Astrocyte of the hippocampus (primary cell): ENCODE measurements at regions not wholly inside any gene's neighbourhood (a gene's known extent, or its start where the extent isn't known, plus 50 kb on each side); places are given as distances from the start of the nearest gene placed in this dataset.

Experiments
- DNase-seq: peaks from one replicate; pipeline ENCODE4 v3.0.0; 2011; ENCODE audit warnings: low read depth, low spot score

DNA sequence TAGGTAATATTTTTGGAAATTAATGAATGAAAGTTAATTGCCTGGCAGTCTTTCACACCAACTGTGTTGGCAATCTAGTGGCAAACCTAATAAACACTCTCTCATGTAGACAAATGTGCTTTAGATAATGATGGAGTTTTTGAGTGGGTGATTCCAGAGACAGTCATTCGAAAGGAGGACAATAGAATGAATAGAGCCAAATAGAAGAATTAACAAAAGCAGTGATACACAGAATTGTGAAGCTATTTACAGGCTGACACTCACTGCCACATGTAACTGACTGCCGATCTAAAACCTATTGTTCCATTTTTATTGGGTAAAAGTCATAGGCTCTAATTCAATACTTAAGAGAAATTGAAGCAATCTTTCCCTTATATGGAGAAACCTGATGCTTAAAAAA, 338.5 kb downstream of the PCDH7 start:
- no peak for DNase-seq

DNA sequence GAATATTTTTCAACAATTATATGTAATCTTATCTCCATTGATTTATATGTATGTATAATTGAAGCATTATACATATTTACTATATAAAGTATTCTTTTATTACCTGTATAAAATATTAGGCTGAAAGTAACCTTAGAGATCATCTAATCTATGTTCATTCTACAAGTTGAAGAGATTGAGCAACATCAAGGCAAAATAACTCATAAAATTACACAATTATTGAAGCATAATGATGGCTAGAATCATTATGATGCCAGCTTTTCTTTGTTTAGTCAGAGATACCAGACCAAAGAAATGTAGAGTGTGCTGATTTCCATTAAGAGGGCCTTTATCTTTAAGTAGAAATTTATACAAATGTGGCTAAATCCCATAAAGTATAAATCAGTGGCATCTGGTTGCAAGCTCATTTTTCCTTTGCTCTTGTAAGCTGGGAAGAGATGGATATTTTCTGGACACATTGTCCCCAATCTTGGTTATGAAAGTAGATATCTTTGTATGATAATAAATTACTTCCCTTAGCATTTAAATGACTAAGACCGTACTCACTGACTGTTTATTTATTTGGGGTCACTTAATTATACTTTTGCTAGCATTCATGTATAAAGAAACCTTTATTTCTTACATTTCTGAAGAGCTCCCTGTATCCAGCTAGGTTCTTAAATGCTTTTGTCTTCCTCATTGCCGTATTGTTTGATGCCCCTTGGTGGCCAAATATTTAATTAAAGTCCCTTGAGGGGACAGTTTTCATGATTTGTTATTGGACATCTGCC, 339.8 kb downstream of the PCDH7 start:
- no peak for DNase-seq

DNA sequence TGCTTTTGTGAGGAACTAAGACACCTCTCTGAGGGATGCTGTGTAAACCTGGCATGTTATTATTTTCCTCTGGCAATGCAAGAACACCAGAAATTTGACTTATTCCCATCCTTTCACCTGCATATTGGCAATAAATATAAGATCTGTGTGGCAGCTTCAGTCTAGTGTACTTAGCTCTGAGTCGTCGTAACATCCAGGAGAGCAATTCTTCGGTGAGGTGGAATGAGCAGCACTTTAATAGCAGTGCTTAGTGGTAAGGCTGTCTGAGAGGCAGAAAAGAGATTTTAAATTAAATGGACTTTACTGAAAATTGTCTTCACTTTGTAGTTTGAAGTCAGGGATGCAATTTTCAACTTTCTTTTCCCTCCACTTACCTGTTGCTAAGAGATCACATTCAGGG, 344.9 kb downstream of the PCDH7 start:
- DNase-seq: no peak

- DNase-seq: no peak
Measured at GRCh38 chr4:31068257-31069075, 348.3 kb downstream of the PCDH7 start.

DNA sequence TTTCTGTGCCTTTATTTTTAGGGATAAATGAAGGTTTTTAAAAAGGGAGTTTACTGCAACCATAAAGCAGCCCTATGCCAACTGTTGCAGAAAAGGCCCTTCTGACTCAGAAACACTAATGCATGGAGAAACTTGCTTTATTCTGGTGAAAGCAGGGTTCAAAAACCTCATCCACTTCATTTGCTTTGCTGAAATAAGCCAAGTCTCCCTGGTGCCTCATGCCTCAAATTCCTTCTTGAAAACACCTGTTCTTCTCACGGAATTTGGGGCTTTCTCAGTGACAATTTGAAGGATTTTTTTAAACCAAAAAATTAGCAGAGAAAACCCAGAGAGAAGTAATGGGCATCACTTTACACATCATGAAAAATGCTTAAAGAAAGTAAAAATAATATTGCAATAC, 349.0 kb downstream of the PCDH7 start:
- DNase-seq: peak; percentile 17

DNA sequence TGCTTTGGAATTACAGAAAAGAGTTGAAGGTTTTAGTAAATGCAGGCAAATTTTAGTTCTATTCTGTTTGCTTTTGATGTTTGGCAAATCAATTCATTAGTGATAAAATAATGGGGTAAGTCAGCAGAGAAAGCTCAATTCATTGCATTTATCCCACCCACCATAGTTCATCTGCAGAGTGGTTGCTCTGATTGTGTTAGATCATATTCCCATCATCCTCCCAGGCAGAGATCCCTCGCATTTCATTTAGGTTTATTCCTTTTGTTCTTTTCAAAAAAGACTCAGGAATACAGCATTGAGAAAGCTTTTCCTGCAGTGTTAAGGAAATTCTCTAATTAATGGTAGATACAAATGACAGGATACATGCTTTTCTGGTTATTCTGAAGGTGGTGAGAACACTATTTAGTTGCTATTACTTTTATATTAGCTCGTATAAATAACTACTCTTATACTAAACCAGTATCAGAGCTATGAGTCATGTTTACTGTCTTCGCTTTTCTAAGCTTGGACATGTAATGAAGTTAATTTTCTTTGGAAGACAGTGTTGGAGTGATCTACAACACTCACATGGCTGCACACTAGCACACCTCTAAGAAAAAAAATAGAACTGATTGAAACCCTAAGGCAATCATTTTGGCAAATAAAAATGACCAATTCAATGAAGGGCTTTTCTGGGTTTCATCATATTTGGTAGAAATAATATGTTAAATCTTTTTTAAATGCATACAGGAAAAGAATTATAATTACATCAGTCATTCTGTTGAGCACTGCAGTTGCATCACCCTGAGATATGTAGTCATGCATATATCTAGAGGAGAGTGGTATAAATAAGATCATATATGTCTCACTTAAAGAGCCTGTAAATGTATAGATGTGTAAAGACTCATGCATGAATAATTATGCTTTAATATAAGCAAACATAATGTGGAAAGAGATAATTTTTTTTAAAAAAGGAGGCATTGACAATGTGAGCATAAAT, 351.6 kb downstream of the PCDH7 start:
- no peak for DNase-seq

DNA sequence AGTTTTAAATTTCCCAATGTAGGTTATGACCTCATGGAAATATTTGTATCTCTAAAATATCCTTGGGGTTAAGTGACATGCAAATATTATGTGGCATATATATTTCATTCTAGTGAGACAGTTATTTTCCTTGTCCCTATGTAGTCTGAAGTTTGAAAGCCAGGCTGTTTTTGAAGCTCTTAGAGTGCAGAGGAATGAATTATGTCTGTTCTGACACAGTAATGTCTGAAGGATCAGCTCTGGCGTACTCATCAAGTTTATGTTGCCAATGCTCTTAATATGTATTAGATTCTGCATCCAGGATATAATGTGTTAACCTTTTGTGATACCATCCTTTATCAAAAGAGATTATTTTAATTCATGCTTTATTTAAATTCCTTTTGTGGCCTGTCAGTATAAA, 355.8 kb downstream of the PCDH7 start:
- no peak for DNase-seq

- DNase-seq: no peak
Measured at GRCh38 chr4:31078661-31079060, 358.5 kb downstream of the PCDH7 start.

DNA sequence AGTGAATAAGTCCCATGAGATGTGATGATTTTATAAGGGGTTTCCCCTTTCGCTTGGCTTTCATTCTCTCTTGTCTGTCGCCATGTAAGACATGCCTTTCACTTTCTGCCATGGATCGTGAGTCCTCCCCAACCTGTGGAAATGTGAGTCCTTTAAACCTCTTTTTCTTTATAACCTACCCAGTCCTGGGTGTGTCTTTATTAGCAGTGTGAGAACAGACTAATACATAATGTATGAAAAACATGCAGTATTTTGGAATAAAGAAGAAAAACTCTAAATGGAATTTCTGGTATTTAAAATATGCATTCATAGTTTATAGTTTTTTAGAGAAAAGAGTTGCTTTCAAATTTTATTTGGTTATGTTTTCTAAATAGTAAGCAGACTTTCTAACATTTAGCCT, 360.7 kb downstream of the PCDH7 start:
- peak; percentile 5 for DNase-seq

GRCh38 chr4:31081366-31081765, 361.2 kb downstream of the PCDH7 start:
- DNase-seq: peak; percentile 36

DNA sequence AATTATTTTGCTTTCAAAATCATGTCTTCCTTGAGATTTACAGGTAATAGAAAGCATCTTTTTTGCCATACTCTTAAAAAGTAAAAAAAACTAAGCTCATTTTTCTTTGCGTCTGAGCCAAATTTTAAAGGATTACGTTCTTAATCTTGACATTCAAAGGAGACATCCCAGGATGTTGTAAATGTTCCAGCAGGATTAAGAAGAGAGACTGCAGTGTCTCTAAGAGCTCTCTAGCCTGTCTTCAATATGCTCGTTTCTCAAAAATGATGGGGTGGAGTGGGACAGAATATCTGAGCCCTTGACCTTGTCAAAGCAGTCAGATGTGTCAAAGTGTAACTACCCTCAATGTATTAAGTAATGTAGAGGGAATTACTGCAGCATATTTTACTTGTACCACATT, 363.3 kb downstream of the PCDH7 start:
- no peak for DNase-seq

GRCh38 chr4:31084806-31085416, 364.7 kb downstream of the PCDH7 start:
- no peak for DNase-seq

DNA sequence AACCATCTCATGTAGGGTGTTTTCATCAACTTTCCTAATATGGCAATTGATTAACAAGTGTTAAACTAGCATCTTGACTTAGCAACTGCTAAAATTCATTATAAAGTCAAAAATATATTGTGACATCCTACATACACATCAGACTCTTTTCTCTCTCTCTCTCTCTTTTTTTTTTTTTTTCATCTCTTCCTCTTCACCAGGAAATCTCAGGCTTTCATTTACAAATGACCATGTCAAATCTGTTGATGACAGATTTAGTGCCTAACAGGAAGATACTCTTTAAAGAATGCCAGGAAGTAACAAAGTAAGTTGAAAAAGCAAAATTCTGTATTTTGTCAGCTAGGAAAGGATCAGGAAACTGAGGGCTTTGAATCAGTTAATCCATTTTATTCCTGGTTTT, 365.5 kb downstream of the PCDH7 start:
- no peak for DNase-seq

DNA sequence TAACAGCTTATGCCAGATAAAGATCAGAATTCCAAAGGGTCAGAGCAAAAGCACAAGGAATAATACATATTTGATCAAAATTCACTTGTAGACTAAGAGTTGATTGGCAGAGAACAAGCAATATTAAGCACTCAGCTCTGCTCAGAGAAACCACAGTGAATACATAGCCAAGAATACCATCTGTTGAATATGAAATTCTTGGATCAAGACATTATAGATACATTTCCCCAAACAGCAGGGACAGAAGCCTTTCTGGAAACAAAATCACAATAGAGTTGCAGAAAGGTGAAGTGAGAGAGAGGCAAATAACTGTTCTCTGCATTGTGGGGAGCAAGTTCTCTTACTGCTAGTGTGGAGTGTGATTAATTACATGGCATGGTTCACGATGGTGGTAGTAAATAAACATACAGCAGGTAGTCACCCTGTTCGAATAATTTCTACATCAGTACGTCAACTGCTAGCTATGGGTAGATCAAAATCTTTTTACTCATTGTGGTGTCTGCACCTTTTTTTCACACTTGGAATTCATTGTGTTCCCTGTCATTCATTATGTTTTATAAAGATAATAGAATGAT, 366.7 kb downstream of the PCDH7 start:
- DNase-seq: no peak

DNA sequence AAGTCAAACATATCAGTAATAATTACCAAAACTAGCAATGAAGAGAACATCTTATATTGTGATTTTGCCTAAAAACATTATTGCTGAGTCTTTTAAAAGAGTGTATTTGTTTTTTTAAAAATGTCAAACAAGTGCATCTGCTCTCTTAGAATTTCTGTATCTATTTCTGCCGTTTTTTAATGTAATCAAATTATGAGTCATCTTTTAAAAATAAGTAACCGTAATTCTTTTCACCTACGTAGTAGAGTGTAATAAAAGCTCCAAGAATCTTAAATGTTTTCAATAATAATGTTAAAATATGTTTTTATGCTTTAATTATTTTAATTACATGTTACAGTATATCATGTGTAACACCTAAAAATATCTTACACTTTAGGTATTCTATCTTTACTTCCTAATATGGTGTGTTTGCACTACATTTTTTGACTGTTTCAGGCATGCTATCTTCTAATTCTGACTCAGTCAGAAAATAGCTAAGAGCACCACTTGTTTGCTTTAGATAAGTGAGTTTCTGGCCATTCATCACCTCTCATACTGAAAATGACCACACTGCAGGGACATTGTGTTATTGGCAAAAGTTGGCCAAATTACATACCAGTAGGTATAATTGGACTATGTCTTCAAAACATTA, 368.5 kb downstream of the PCDH7 start:
- peak; percentile 69 for DNase-seq

- peak; percentile 78 for DNase-seq
Measured at GRCh38 chr4:31089815-31090214, 369.6 kb downstream of the PCDH7 start.

GRCh38 chr4:31094474-31094873, 374.3 kb downstream of the PCDH7 start:
- DNase-seq: no peak

- DNase-seq: no peak
Measured at GRCh38 chr4:31097999-31098398, 377.8 kb downstream of the PCDH7 start.

- no peak for DNase-seq
Measured at GRCh38 chr4:31100536-31100935, 380.4 kb downstream of the PCDH7 start.

DNA sequence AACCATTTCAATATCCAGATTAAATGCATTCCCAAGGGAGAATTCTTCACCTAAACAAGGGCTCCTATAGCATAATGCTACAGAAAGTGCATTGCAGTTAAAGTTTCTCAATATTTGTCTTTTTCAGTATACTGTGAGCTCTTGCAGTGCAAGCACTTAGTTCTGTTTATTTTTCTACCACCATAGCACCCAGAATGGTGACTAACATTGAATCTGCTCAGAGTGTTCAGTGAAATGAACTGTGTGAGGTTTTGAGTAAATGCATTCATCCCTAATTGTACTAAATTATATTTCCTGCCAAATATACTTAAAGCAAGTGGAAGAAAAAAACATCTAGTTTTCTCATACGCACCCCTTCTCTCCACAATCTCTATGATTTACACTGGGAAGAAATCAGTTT, 383.9 kb downstream of the PCDH7 start:
- DNase-seq: peak; percentile 44

DNA sequence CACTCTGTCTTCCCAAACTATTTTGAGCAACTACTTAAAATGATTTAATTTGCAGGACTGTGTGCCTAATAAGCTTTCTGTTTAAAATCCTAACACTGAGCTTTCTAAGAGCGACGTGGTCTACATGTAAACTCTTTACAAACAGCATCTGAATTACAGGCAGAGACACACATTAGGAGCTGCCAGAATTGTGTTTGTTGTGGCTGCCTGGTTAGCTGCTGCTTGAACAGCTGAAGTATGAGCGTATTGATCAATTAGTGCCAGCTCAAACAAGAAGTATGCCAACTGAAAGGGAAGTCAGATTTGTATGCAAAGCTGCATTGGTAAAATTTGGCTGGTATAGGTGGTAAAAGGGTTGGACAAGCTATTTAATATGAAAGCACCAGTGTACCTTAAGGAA, 384.4 kb downstream of the PCDH7 start:
- peak; percentile 48 for DNase-seq
